DND-41 (cell line): ENCODE measurements at regions not wholly inside any gene's neighbourhood (a gene's known extent, or its start where the extent isn't known, plus 50 kb on each side); places are given as distances from the start of the nearest gene placed in this dataset.

Source experiments
- EZH2 ChIP-seq: IDR thresholded peaks from 3 replicates; pipeline ENCODE4 v1.6.1; 2012; ENCODE audit warnings: borderline replicate concordance, low read depth, mild to moderate bottlenecking, moderate library complexity, low read length, inconsistent platforms; ENCODE audit not compliant: severe bottlenecking
- TF ChIP-seq, protein P1 (sequence below): IDR thresholded peaks from 2 replicates; pipeline ENCODE4 v1.5.1; 2012; ENCODE audit warnings: borderline replicate concordance, low read length, moderate library complexity, mild to moderate bottlenecking; ENCODE audit not compliant: poor library complexity, severe bottlenecking; ENCODE audit errors: extremely low read depth

DNA sequence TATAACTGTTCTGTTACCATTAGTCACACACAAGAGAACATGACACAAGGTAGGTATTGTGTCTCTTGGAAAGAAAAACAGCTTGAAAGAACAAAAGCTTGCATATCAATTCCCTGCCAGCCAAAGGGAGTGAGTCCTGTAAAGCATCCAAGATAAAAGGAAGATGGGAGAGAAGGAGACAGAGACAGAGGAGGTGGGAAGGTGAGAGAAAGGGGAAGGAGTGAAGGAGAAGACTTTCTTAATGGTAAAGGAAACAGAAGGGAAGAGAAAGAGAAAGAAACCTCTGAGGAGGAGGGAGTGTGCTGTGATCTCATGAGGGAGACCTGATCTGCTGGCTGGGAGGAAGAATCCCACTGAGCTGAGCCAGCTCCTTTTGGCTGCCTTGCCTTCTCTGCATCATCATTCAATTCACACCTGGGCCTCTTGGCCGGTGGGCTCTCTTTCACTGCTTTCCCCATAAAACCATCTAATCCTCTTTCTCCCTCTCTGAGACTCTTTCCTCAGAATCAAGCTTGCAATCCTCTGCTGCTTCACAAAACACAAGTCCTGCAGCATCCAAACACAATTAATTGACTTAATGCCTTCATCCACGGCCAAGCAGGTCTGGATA lies 271.6 kb downstream of the ABCC12 start:
- TF ChIP-seq, protein P1, sequence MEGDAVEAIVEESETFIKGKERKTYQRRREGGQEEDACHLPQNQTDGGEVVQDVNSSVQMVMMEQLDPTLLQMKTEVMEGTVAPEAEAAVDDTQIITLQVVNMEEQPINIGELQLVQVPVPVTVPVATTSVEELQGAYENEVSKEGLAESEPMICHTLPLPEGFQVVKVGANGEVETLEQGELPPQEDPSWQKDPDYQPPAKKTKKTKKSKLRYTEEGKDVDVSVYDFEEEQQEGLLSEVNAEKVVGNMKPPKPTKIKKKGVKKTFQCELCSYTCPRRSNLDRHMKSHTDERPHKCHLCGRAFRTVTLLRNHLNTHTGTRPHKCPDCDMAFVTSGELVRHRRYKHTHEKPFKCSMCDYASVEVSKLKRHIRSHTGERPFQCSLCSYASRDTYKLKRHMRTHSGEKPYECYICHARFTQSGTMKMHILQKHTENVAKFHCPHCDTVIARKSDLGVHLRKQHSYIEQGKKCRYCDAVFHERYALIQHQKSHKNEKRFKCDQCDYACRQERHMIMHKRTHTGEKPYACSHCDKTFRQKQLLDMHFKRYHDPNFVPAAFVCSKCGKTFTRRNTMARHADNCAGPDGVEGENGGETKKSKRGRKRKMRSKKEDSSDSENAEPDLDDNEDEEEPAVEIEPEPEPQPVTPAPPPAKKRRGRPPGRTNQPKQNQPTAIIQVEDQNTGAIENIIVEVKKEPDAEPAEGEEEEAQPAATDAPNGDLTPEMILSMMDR, result no peak
- TF ChIP-seq EZH2, result no peak
